Ectodermal cell (in vitro differentiated cells): ENCODE measurements at regions not wholly inside any gene's neighbourhood (a gene's known extent, or its start where the extent isn't known, plus 50 kb on each side); places are given as distances from the start of the nearest gene placed in this dataset.

Source experiments
- H3K27ac ChIP-seq: 2 replicates; pipeline ENCODE4 v1.7.0; 2013; ENCODE audit warnings: mild to moderate bottlenecking, low read depth, low read length; ENCODE audit not compliant: insufficient read depth, poor library complexity, severe bottlenecking
- H3K27me3 ChIP-seq: 2 replicates; pipeline ENCODE4 v1.7.0; 2013; ENCODE audit warnings: mild to moderate bottlenecking, low read length; ENCODE audit not compliant: insufficient read depth, control insufficient read depth, poor library complexity, severe bottlenecking
- H3K36me3 ChIP-seq: one replicate; pipeline ENCODE4 v1.7.0; 2013; ENCODE audit warnings: low read length; ENCODE audit not compliant: control insufficient read depth, insufficient read depth
- H3K4me1 ChIP-seq: one replicate; pipeline ENCODE4 v1.7.0; 2013; ENCODE audit warnings: low read length; ENCODE audit not compliant: control insufficient read depth, insufficient read depth
- H3K4me3 ChIP-seq: 2 replicates; pipeline ENCODE4 v1.7.0; 2013; ENCODE audit warnings: low read depth, low read length, control low read depth; ENCODE audit not compliant: insufficient read depth
- H3K9me3 ChIP-seq: 2 replicates; pipeline ENCODE4 v1.7.0; 2013; ENCODE audit warnings: mild to moderate bottlenecking, low read length, moderate library complexity; ENCODE audit not compliant: control insufficient read depth
- WGBS, 2 experiments: methylation state at CpG; one replicate each; pipeline ENCODE4 v1.1.7; 2013; ENCODE audit warnings: missing lambda C conversion rate in 2 of 2; 5-methylcytosine and 5-hydroxymethylcytosine counted together

- no peak overlapping the region for H3K4me3 ChIP-seq
- H3K9me3 ChIP-seq = no peaks in the 10 kb centered on the region
- H3K36me3 ChIP-seq = no peaks in the 10 kb centered on the region
- H3K27me3 ChIP-seq = no peaks in the 10 kb centered on the region
- 91 to 97% methylated on average over 3 of the region's 3 CpGs for WGBS, 2 experiments
- no peak overlapping the region for H3K27ac ChIP-seq
- H3K4me1 ChIP-seq = no peaks in the 10 kb centered on the region
Observed at GRCh38 chr6:141624301-141624700, 508.4 kb upstream of the GJE1 start.

GRCh38 chr6:141618180-141618581 is 514.5 kb upstream of the GJE1 start:
- Histone ChIP-seq H3K9me3 (no peaks in the 10 kb centered on the region), H3K4me1 (no peaks in the 10 kb centered on the region), H3K36me3 (no peaks in the 10 kb centered on the region), H3K27me3 (no peaks in the 10 kb centered on the region), H3K27ac (no peak overlapping the region), H3K4me3 (no peak overlapping the region)
- WGBS, 2 experiments = 95 to 96% methylated on average over 31 of the region's 31 CpGs

GRCh38 chr6:141610741-141611140 is 522.0 kb upstream of the GJE1 start:
- WGBS, 2 experiments = 75 to 80% methylated on average over 5 of the region's 5 CpGs

DNA sequence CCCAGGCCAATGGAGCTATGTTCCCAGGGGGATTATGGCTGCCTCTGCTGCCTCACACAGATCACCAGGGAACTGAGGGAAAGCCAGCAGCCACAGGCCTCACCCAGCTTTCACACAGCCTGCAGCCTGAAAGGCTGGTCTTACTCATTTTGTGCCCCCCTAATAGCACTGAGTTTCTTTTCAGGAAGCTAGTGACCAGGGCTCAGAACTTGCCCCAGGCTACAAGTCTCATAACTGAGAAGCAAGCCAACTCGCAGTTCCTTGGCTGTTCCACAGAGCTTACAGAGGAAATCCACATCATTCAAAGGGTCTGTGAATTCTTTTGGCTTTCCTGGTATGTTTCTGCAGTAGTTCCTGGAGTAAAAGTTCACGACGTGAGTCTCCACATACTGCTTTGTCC is 524.8 kb upstream of the GJE1 start:
- Histone ChIP-seq H3K27ac (no peak overlapping the region), H3K4me1 (no peaks in the 10 kb centered on the region), H3K4me3 (no peak overlapping the region), H3K9me3 (no peaks in the 10 kb centered on the region), H3K36me3 (no peaks in the 10 kb centered on the region), H3K27me3 (no peaks in the 10 kb centered on the region)
- 90 to 96% methylated on average over 3 of the region's 3 CpGs for WGBS, 2 experiments

More at GRCh38 chr6:141610741-141611140, 522.0 kb upstream of the GJE1 start:
- Histone ChIP-seq H3K4me3 (no peak overlapping the region), H3K36me3 (no peaks in the 10 kb centered on the region), H3K4me1 (no peaks in the 10 kb centered on the region), H3K27ac (no peak overlapping the region), H3K27me3 (no peaks in the 10 kb centered on the region), H3K9me3 (no peaks in the 10 kb centered on the region)

DNA sequence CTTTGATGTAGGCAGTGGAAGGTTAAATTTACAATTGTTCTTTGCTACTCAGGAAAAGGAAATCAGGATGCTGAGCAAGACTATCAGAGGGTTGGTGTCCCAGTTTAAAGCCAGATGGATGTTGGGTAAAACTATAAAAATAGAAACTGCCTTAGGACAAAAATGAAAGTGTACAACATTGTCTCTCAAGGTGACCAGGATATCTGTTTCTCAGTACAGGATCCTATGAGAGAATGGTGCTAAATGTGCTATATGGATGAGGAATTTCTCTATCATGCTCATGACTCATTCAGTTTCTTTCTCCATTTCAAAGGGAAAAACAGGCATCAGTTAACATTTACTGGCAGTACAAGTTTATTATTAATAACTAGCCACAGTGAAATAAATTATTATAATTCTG is 534.2 kb upstream of the GJE1 start:
- H3K4me1 ChIP-seq = no peaks in the 10 kb centered on the region
- no peaks in the 10 kb centered on the region for H3K36me3 ChIP-seq

GRCh38 chr6:141594874-141595273 is 537.9 kb upstream of the GJE1 start:
- Histone ChIP-seq H3K27ac (no peak overlapping the region), H3K9me3 (no peaks in the 10 kb centered on the region), H3K4me3 (no peak overlapping the region), H3K36me3 (no peaks in the 10 kb centered on the region), H3K4me1 (no peaks in the 10 kb centered on the region), H3K27me3 (no peaks in the 10 kb centered on the region)

More for the DNA sequence above, 534.2 kb upstream of the GJE1 start:
- H3K4me3 ChIP-seq = no peak overlapping the region
- no peaks in the 10 kb centered on the region for H3K9me3 ChIP-seq
- no peak overlapping the region for H3K27ac ChIP-seq
- no peaks in the 10 kb centered on the region for H3K27me3 ChIP-seq

DNA sequence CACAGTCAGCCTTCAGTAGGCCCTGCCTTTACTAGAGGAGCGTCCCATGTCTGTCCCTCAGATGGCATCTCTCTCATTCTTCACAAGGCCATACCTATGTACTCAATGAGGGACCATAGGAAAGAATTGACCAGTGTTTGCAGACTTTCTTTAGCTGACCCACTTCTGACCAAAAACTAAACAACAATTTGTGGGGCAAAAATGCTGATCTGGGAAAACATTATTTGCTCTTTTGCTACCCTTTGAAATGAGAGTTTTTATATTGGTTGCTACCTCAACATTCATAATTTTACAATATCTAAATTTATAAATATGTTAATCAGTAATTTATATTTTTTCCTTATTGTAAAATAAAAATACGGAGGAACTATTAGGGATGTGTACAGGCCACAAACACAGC is 539.4 kb upstream of the GJE1 start:
- no peaks in the 10 kb centered on the region for H3K9me3 ChIP-seq
- WGBS, 2 experiments = 94 to 96% methylated on average over 2 of the region's 2 CpGs
- H3K27ac ChIP-seq = no peak overlapping the region
- H3K27me3 ChIP-seq = no peaks in the 10 kb centered on the region
- no peak overlapping the region for H3K4me3 ChIP-seq
- no peaks in the 10 kb centered on the region for H3K4me1 ChIP-seq
- H3K36me3 ChIP-seq = no peaks in the 10 kb centered on the region

DNA sequence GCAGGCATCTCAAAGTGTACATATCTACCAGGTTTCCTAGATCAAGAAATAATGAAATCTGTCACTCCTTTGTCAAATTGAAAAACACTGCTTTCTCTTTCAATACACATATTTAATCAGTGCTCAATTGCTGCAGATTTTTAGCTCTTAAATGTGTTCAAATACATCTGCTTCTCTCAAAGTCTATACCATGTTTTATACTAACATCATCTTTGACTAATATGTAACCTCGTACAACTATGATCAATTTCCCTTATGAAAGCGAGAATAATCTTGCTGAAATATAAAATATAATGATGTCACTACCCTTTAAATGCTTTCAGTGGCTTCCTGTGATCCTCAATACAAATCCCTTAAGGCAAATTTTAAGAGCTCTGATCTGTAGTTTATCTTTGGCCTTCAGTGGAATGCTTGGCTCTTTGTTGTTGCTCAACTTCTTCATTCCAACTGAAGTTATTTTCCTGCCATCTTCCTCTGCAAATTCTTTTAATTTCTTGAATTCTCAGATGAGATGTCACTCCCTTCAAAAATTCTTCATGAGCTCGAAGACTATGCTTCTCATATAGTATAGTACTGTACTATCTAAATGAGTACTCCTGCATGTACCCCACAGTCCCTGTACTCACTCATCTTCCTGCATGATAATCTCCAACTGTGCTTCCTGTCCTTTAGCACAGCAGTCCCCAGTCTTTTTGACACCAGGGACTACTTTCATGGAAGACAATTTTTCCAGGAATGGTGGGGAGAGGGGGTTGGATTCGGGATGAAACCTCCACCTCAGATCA is 545.1 kb upstream of the GJE1 start:
- H3K27ac ChIP-seq = no peak overlapping the region
- WGBS, 2 experiments = 96% methylated on average over 4 of the region's 4 CpGs; no CpG with 5 or more reads in 1 of the 2 experiments

GRCh38 chr6:141580988-141581552 is 551.7 kb upstream of the GJE1 start:
- Histone ChIP-seq H3K9me3 (no peaks in the 10 kb centered on the region), H3K4me1 (no peaks in the 10 kb centered on the region), H3K27me3 (no peaks in the 10 kb centered on the region), H3K4me3 (no peak overlapping the region), H3K36me3 (no peaks in the 10 kb centered on the region), H3K27ac (no peak overlapping the region)
- 100% methylated on average over 2 of the region's 2 CpGs for WGBS, 2 experiments

More for the DNA sequence above, 545.1 kb upstream of the GJE1 start:
- Histone ChIP-seq H3K36me3 (no peaks in the 10 kb centered on the region), H3K4me1 (no peaks in the 10 kb centered on the region), H3K27me3 (no peaks in the 10 kb centered on the region), H3K4me3 (no peak overlapping the region), H3K9me3 (no peaks in the 10 kb centered on the region)

- WGBS, 2 experiments = 95 to 96% methylated on average over 4 of the region's 4 CpGs
- Histone ChIP-seq H3K36me3 (no peaks in the 10 kb centered on the region), H3K27me3 (no peaks in the 10 kb centered on the region), H3K9me3 (no peaks in the 10 kb centered on the region), H3K27ac (no peak overlapping the region), H3K4me3 (no peak overlapping the region), H3K4me1 (no peaks in the 10 kb centered on the region)
Observed at GRCh38 chr6:141580131-141580530, 552.6 kb upstream of the GJE1 start.
